MCF 10A (cell line): ENCODE measurements at regions not wholly inside any gene's neighbourhood (a gene's known extent, or its start where the extent isn't known, plus 50 kb on each side); places are given as distances from the start of the nearest gene placed in this dataset.

ENCODE experiments used
- BruUV-seq: library from RNA; stranded (reverse); fragments of 400-500 nt; replicated peaks from 2 replicates; lab custom pipeline; 2021; lab: Mats Ljungman, UMichigan
- CTCF ChIA-PET: fragments of 300-600 bp; sonication (Branson Sonifier 250); formaldehyde crosslinking; extraction: SDS; loops from one replicate; lab custom pipeline; 2021; ENCODE audit warnings: antibody characterized with exemption, inconsistent platforms; lab: Yijun Ruan, JAX
- POLR2A ChIA-PET: fragments of 300-600, 350-650 bp; sonication (Branson Sonifier 250); formaldehyde crosslinking; extraction: SDS; loops from one replicate; lab custom pipeline; 2020; ENCODE audit warnings: antibody characterized with exemption, inconsistent platforms; lab: Yijun Ruan, JAX
- DNase-seq: peaks from one replicate; pipeline ENCODE4 v3.0.0-alpha.2; 2018; ENCODE audit not compliant: unreplicated experiment
- H3K27ac Mint-ChIP-seq: one replicate; pipeline ENCODE4 v1.8.0; 2022; ENCODE audit warnings: mild to moderate bottlenecking, low read depth, mixed read lengths; ENCODE audit not compliant: unreplicated experiment
- H3K27me3 Mint-ChIP-seq: one replicate; pipeline ENCODE4 v1.8.0; 2022; ENCODE audit warnings: mixed read lengths; ENCODE audit not compliant: insufficient read depth, unreplicated experiment
- H3K36me3 Mint-ChIP-seq: one replicate; pipeline ENCODE4 v1.8.0; 2022; ENCODE audit warnings: mild to moderate bottlenecking, moderate library complexity, mixed read lengths; ENCODE audit not compliant: insufficient read depth, unreplicated experiment
- H3K4me1 Mint-ChIP-seq: one replicate; pipeline ENCODE4 v1.8.0; 2022; ENCODE audit warnings: mixed read lengths; ENCODE audit not compliant: insufficient read depth, unreplicated experiment
- H3K4me3 Mint-ChIP-seq: one replicate; pipeline ENCODE4 v1.8.0; 2022; ENCODE audit warnings: mild to moderate bottlenecking, moderate library complexity, mixed read lengths; ENCODE audit not compliant: unreplicated experiment
- H3K9me3 Mint-ChIP-seq: one replicate; pipeline ENCODE4 v1.8.0; 2022; ENCODE audit warnings: mixed read lengths; ENCODE audit not compliant: unreplicated experiment
- CTCF ChIP-seq: fragments of 200-600 bp; IDR thresholded peaks from one replicate; pipeline ENCODE4 v1.8.0; 2022; ENCODE audit warnings: antibody characterized with exemption, mild to moderate bottlenecking; ENCODE audit not compliant: unreplicated experiment
- intact Hi-C: fragments of 100-400 bp; cut with micrococcal nuclease; formaldehyde crosslinking; loops from 2 replicates; pipeline ENCODE4 v1.14.1; 2022

GRCh38 chr3:8450618-8451017 lies 51.0 kb upstream of the LMCD1 start:
- Mint-ChIP-seq H3K9me3 (no peaks in the 10 kb centered on the region), H3K4me3 (no peak overlapping the region), H3K36me3 (peaks cover 6% of the 10 kb centered on the region), H3K27ac (no peak overlapping the region), H3K4me1 (peaks cover 10% of the 10 kb centered on the region), H3K27me3 (no peaks in the 10 kb centered on the region)
- no peak for DNase-seq
- BruUV-seq = no TSS peak
- ChIA-PET CTCF (interaction anchor here (0.8 to 1.1 kb wide), 2 partner anchors 8 to 146 kb away, joined by 3 read pairs; no protein-coding TSS in a partner anchor), POLR2A (no interaction called here)
- intact Hi-C loops = no loop called here
- TF ChIP-seq CTCF = no peak

GRCh38 chr3:8451696-8452095 lies 49.9 kb upstream of the LMCD1 start:
- DNase-seq = no peak
- intact Hi-C loops = no loop called here
- Mint-ChIP-seq H3K4me3 (no peak overlapping the region), H3K27ac (no peak overlapping the region), H3K27me3 (no peaks in the 10 kb centered on the region), H3K4me1 (no peaks in the 10 kb centered on the region), H3K9me3 (no peaks in the 10 kb centered on the region), H3K36me3 (peaks cover 6% of the 10 kb centered on the region)
- no TSS peak for BruUV-seq
- POLR2A ChIA-PET = no interaction called here
- CTCF ChIA-PET = interaction anchor here (2.3 kb wide), 1 partner anchor 9 kb away, joined by 13 read pairs; no protein-coding TSS in a partner anchor
- TF ChIP-seq CTCF = no peak
